Stomach smooth muscle (tissue), 2 donors: ENCODE measurements at regions not wholly inside any gene's neighbourhood (a gene's known extent, or its start where the extent isn't known, plus 50 kb on each side); places are given as distances from the start of the nearest gene placed in this dataset.
"Not testable (repeated sequence)": the region's sequence is repeated elsewhere in the genome, so short reads cannot be mapped to it uniquely, and the experiment has no call there.

Experiments
- H3K27ac ChIP-seq: one replicate; pipeline ENCODE4 v1.7.0; 2013; ENCODE audit warnings: mild to moderate bottlenecking, low read length, inconsistent platforms
- H3K27me3 ChIP-seq, 2 donors: one replicate each; pipeline ENCODE4 v1.7.0; 2013; ENCODE audit warnings: low read length in 2 of 2; ENCODE audit not compliant: insufficient read depth in 2 of 2, control insufficient read depth in 1 of 2
- H3K36me3 ChIP-seq, 2 donors: one replicate each; pipeline ENCODE4 v1.7.0; 2013; ENCODE audit warnings: low read length in 2 of 2; ENCODE audit not compliant: control insufficient read depth in 2 of 2, insufficient read depth in 2 of 2
- H3K4me1 ChIP-seq: one replicate; pipeline ENCODE4 v1.7.0; 2013; ENCODE audit warnings: low read length; ENCODE audit not compliant: control insufficient read depth, insufficient read depth
- H3K4me3 ChIP-seq, 2 donors: one replicate each; pipeline ENCODE4 v1.7.0; 2013; ENCODE audit warnings: low read length in 2 of 2
- H3K9ac ChIP-seq, 2 donors: one replicate each; pipeline ENCODE4 v1.7.0; 2013; ENCODE audit warnings: low read length in 2 of 2, mild to moderate bottlenecking in 1 of 2
- H3K9me3 ChIP-seq, 2 donors: one replicate each; pipeline ENCODE4 v1.7.0; 2013; ENCODE audit warnings: low read length in 2 of 2; ENCODE audit not compliant: control insufficient read depth in 2 of 2
- donor health status: healthy.
- donor health status: Pancreatic carcinoma.

GRCh38 chr16:47984669-47985068 lies 171.1 kb downstream of the ABCC12 start:
- no peaks in the 10 kb centered on the region for H3K27me3 ChIP-seq

GRCh38 chr16:47983999-47984580 lies 171.7 kb downstream of the ABCC12 start:
- no peak overlapping the region for H3K27ac ChIP-seq
- H3K36me3 ChIP-seq: no peaks in the 10 kb centered on the region
- no peak overlapping the region for H3K4me3 ChIP-seq
- no peaks in the 10 kb centered on the region for H3K27me3 ChIP-seq
- H3K9me3 ChIP-seq: no peaks in the 10 kb centered on the region
- H3K4me1 ChIP-seq: no peaks in the 10 kb centered on the region
- no peak overlapping the region for H3K9ac ChIP-seq

More at GRCh38 chr16:47984669-47985068, 171.1 kb downstream of the ABCC12 start:
- Histone ChIP-seq H3K9ac (no peak overlapping the region), H3K36me3 (no peaks in the 10 kb centered on the region), H3K4me1 (no peaks in the 10 kb centered on the region), H3K27ac (no peak overlapping the region), H3K9me3 (no peaks in the 10 kb centered on the region), H3K4me3 (no peak overlapping the region)

- H3K27ac ChIP-seq: no peak overlapping the region
- no peaks in the 10 kb centered on the region for H3K36me3 ChIP-seq
- H3K9ac ChIP-seq: no peak overlapping the region
- no peaks in the 10 kb centered on the region for H3K4me1 ChIP-seq
- no peak overlapping the region for H3K4me3 ChIP-seq
- no peaks in the 10 kb centered on the region for H3K27me3 ChIP-seq
- H3K9me3 ChIP-seq: no peaks in the 10 kb centered on the region
These were observed 175.6 kb downstream of the ABCC12 start for GRCh38 chr16:47980212-47980611.

- no peak overlapping the region for H3K27ac ChIP-seq
- no peaks in the 10 kb centered on the region for H3K36me3 ChIP-seq
- H3K4me1 ChIP-seq: no peaks in the 10 kb centered on the region
- no peaks in the 10 kb centered on the region for H3K9me3 ChIP-seq
- no peak overlapping the region for H3K9ac ChIP-seq
- H3K27me3 ChIP-seq: no peaks in the 10 kb centered on the region
- H3K4me3 ChIP-seq: no peak overlapping the region
These were observed 176.1 kb downstream of the ABCC12 start for GRCh38 chr16:47979616-47980182.

GRCh38 chr16:47979164-47979520 lies 176.7 kb downstream of the ABCC12 start:
- Histone ChIP-seq H3K9ac (no peak overlapping the region), H3K36me3 (no peaks in the 10 kb centered on the region), H3K27ac (no peak overlapping the region), H3K4me1 (no peaks in the 10 kb centered on the region), H3K9me3 (no peaks in the 10 kb centered on the region), H3K4me3 (no peak overlapping the region), H3K27me3 (no peaks in the 10 kb centered on the region)

GRCh38 chr16:47978491-47979163 lies 177.2 kb downstream of the ABCC12 start:
- no peak overlapping the region for H3K27ac ChIP-seq
- no peaks in the 10 kb centered on the region for H3K4me1 ChIP-seq
- no peak overlapping the region for H3K4me3 ChIP-seq
- H3K9me3 ChIP-seq: peaks cover 0 to 1% of the 10 kb centered on the region in 2 donors
- no peak overlapping the region for H3K9ac ChIP-seq
- H3K27me3 ChIP-seq: no peaks in the 10 kb centered on the region
- H3K36me3 ChIP-seq: no peaks in the 10 kb centered on the region

- peaks cover 0 to 4% of the 10 kb centered on the region in 2 donors for H3K9me3 ChIP-seq
- H3K27ac ChIP-seq: no peak overlapping the region
- no peak overlapping the region for H3K4me3 ChIP-seq
- H3K36me3 ChIP-seq: no peaks in the 10 kb centered on the region
- no peaks in the 10 kb centered on the region for H3K27me3 ChIP-seq
- H3K4me1 ChIP-seq: no peaks in the 10 kb centered on the region
- H3K9ac ChIP-seq: no peak overlapping the region
These were observed 178.0 kb downstream of the ABCC12 start for GRCh38 chr16:47977802-47978201.

- no peaks in the 10 kb centered on the region for H3K36me3 ChIP-seq
- H3K9me3 ChIP-seq: peaks cover 0 to 4% of the 10 kb centered on the region in 2 donors
- no peak overlapping the region for H3K27ac ChIP-seq
- no peaks in the 10 kb centered on the region for H3K27me3 ChIP-seq
- H3K9ac ChIP-seq: no peak overlapping the region
- H3K4me1 ChIP-seq: no peaks in the 10 kb centered on the region
- no peak overlapping the region for H3K4me3 ChIP-seq
These were observed 179.1 kb downstream of the ABCC12 start for GRCh38 chr16:47976636-47977210.

GRCh38 chr16:47974971-47975370 lies 180.8 kb downstream of the ABCC12 start:
- not testable (repeated sequence) for H3K4me3 ChIP-seq, H3K9me3 ChIP-seq, H3K27ac ChIP-seq, H3K4me1 ChIP-seq, H3K36me3 ChIP-seq, H3K27me3 ChIP-seq, H3K9ac ChIP-seq

- no peaks in the 10 kb centered on the region for H3K27me3 ChIP-seq
- H3K27ac ChIP-seq: no peak overlapping the region
- no peaks in the 10 kb centered on the region for H3K36me3 ChIP-seq
- no peak overlapping the region for H3K9ac ChIP-seq
- H3K4me3 ChIP-seq: no peak overlapping the region
- H3K4me1 ChIP-seq: no peaks in the 10 kb centered on the region
- peaks cover 3 to 4% of the 10 kb centered on the region in 2 donors for H3K9me3 ChIP-seq
These were observed 182.2 kb downstream of the ABCC12 start for GRCh38 chr16:47973552-47973951.
